ENCODE measurements at regions not wholly inside any gene's neighbourhood (a gene's known extent, or its start where the extent isn't known, plus 50 kb on each side); places are given as distances from the start of the nearest gene placed in this dataset.

DNA sequence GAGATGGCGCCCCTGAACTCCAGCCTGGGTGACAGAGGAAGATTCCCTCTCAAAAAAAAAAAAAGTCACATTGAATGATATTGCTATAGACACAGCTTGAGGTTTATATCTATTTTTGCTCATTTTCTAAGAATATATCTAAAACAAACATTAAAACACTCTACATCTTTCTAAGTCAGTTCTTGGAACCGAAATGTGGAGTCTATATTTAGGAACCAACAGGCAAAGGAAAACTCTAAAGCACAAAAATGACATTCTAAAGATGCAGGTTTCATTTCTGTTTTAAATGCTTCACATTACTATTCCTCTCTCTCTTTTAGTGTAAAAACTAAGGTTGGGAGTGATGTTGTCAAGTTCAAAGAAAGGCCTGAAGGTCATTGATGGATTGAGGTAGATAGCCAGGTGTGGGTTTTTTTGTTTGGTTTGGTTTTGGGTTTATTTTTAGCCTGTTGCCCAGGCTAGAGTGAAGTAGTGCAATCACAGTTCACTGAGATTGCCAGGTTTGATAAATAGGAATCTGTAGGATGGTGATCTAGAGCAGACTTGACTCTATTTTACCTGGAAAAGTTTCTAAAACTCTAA is 194.0 kb upstream of the RBBP8 start:
- Histone ChIP-seq H3K9me3 (ENCODE audit: insufficient read depth, low read length) (no peaks in the 10 kb centered on the region), H3K4me3 (ENCODE audit: insufficient read depth, low read length, poor library complexity, severe bottlenecking) (no peak overlapping the region), H3K27ac (ENCODE audit: low read depth, low read length) (no peak overlapping the region), H3F3A (ENCODE audit: insufficient read depth) (no peaks in the 10 kb centered on the region), H3K9me2 (replicated peaks; ENCODE audit: insufficient read depth, low read length) (no peaks in the 10 kb centered on the region), H3K36me3 (ENCODE audit: low read length) (no peaks in the 10 kb centered on the region), H4K20me1 (ENCODE audit: low read depth, low read length) (no peaks in the 10 kb centered on the region), H3K4me2 (ENCODE audit: low read depth, low read length, poor library complexity, severe bottlenecking) (no peak overlapping the region), H3K9ac (ENCODE audit: low read length) (no peak overlapping the region), H3K27me3 (ENCODE audit: low read length) (no peaks in the 10 kb centered on the region), H3K79me2 (ENCODE audit: insufficient read depth, low read length) (no peaks in the 10 kb centered on the region), H2AFZ (ENCODE audit: low read depth, low read length, severe bottlenecking) (no peak overlapping the region)
- TF ChIP-seq, protein P1, sequence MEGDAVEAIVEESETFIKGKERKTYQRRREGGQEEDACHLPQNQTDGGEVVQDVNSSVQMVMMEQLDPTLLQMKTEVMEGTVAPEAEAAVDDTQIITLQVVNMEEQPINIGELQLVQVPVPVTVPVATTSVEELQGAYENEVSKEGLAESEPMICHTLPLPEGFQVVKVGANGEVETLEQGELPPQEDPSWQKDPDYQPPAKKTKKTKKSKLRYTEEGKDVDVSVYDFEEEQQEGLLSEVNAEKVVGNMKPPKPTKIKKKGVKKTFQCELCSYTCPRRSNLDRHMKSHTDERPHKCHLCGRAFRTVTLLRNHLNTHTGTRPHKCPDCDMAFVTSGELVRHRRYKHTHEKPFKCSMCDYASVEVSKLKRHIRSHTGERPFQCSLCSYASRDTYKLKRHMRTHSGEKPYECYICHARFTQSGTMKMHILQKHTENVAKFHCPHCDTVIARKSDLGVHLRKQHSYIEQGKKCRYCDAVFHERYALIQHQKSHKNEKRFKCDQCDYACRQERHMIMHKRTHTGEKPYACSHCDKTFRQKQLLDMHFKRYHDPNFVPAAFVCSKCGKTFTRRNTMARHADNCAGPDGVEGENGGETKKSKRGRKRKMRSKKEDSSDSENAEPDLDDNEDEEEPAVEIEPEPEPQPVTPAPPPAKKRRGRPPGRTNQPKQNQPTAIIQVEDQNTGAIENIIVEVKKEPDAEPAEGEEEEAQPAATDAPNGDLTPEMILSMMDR (IDR thresholded peaks at IDR 0.05; ENCODE audit: insufficient read depth, low read length, poor library complexity, severe bottlenecking): no peak
- no peak for TF ChIP-seq EZH2phosphoT487 (conservative IDR thresholded peaks at IDR 0.05; ENCODE audit: low read length)

DNA sequence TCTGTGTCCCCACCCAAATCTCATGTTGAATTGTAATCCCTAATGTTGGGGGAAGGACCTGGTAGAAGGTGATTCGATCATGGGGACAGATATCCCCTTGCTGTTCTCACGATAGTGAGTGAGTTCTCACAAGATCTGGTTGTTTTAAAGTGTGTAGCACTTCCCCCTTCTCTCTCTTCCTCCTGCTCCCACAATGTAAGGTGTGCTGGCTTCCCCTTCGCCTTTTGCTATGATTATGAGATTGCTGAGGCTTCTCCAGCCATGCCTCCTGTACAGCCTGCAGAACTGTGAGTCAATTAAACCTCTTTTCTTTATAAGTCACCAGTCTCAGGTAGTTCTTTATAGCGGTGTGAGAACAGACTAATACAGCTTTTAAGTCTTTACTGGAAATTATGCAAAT is 193.3 kb upstream of the RBBP8 start:
- no peaks in the 10 kb centered on the region for H3K79me2 ChIP-seq (ENCODE audit: insufficient read depth, low read length)
- no peaks in the 10 kb centered on the region for H3F3A ChIP-seq (ENCODE audit: insufficient read depth)
- H3K27me3 ChIP-seq (ENCODE audit: low read length): no peaks in the 10 kb centered on the region
- no peaks in the 10 kb centered on the region for H4K20me1 ChIP-seq (ENCODE audit: low read depth, low read length)
- no peaks in the 10 kb centered on the region for H3K36me3 ChIP-seq (ENCODE audit: low read length)
- no peak overlapping the region for H3K4me3 ChIP-seq (ENCODE audit: insufficient read depth, low read length, poor library complexity, severe bottlenecking)
- H3K9me2 ChIP-seq (replicated peaks; ENCODE audit: insufficient read depth, low read length): no peaks in the 10 kb centered on the region
- no peak overlapping the region for H3K9ac ChIP-seq (ENCODE audit: low read length)
- H3K27ac ChIP-seq (ENCODE audit: low read depth, low read length): no peak overlapping the region
- TF ChIP-seq EZH2phosphoT487 (conservative IDR thresholded peaks at IDR 0.05; ENCODE audit: low read length): no peak
- TF ChIP-seq, protein P1 (IDR thresholded peaks at IDR 0.05; ENCODE audit: insufficient read depth, low read length, poor library complexity, severe bottlenecking): no peak
- no peak overlapping the region for H3K4me2 ChIP-seq (ENCODE audit: low read depth, low read length, poor library complexity, severe bottlenecking)
- H2AFZ ChIP-seq (ENCODE audit: low read depth, low read length, severe bottlenecking): no peak overlapping the region
- H3K9me3 ChIP-seq (ENCODE audit: insufficient read depth, low read length): no peaks in the 10 kb centered on the region

DNA sequence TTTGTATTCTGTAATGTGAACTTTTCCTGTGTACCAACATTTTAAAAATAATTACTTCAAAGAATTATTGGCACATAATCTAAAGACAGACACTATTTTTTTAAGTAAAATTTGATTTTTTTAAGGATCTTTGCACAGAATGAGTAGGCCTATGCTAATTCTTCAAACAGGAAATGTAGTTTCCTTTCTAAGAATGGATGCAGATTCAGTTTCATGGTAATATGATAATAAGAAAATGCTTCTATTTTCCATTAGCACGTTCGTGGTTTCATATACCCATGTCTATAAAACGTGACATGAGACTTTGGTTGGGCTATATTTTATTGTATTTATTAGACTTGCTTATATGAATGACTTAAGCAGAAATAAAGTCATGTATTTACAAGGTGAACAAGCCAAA is 191.8 kb upstream of the RBBP8 start:
- Histone ChIP-seq H3K27ac (ENCODE audit: low read depth, low read length) (no peak overlapping the region), H4K20me1 (ENCODE audit: low read depth, low read length) (no peaks in the 10 kb centered on the region; the same call in 1 of the 2 replicates), H3K79me2 (ENCODE audit: insufficient read depth, low read length) (no peaks in the 10 kb centered on the region), H3K4me2 (ENCODE audit: low read depth, low read length, poor library complexity, severe bottlenecking) (no peak overlapping the region), H3K9me2 (replicated peaks; ENCODE audit: insufficient read depth, low read length) (no peaks in the 10 kb centered on the region), H2AFZ (ENCODE audit: low read depth, low read length, severe bottlenecking) (no peak overlapping the region), H3F3A (ENCODE audit: insufficient read depth) (no peaks in the 10 kb centered on the region), H3K4me3 (ENCODE audit: insufficient read depth, low read length, poor library complexity, severe bottlenecking) (no peak overlapping the region), H3K27me3 (ENCODE audit: low read length) (no peaks in the 10 kb centered on the region), H3K36me3 (ENCODE audit: low read length) (no peaks in the 10 kb centered on the region), H3K9me3 (ENCODE audit: insufficient read depth, low read length) (no peaks in the 10 kb centered on the region), H3K9ac (ENCODE audit: low read length) (no peak overlapping the region)
- TF ChIP-seq EZH2phosphoT487 (conservative IDR thresholded peaks at IDR 0.05; ENCODE audit: low read length): no peak

DNA sequence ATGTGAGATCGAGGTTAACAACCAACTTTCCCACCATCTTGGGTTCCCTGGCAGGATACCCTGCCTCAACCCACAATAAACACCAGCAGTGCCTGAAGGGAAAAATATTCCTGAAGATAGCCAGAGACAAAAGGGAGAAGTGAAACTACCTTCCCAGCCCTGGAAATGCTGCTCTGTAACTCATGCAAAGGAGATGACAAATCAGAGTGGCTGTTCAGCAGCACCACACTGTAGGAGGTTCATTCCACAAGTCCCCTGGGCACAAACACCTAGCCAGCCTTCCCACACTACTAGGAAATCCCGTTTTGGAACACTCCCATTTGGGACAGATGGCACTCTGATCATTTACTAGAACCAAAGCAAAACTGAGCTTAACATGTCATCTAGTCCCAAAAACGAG is 190.7 kb upstream of the RBBP8 start:
- Histone ChIP-seq H3K79me2 (ENCODE audit: insufficient read depth, low read length) (no peaks in the 10 kb centered on the region), H3K9me2 (replicated peaks; ENCODE audit: insufficient read depth, low read length) (no peaks in the 10 kb centered on the region), H4K20me1 (ENCODE audit: low read depth, low read length) (no peaks in the 10 kb centered on the region; the same call in 1 of the 2 replicates), H3K36me3 (ENCODE audit: low read length) (no peaks in the 10 kb centered on the region), H3K9ac (ENCODE audit: low read length) (no peak overlapping the region), H3K9me3 (ENCODE audit: insufficient read depth, low read length) (no peaks in the 10 kb centered on the region), H2AFZ (ENCODE audit: low read depth, low read length, severe bottlenecking) (no peak overlapping the region), H3K27ac (ENCODE audit: low read depth, low read length) (no peak overlapping the region), H3K4me3 (ENCODE audit: insufficient read depth, low read length, poor library complexity, severe bottlenecking) (no peak overlapping the region), H3K27me3 (ENCODE audit: low read length) (no peaks in the 10 kb centered on the region), H3F3A (ENCODE audit: insufficient read depth) (no peaks in the 10 kb centered on the region), H3K4me2 (ENCODE audit: low read depth, low read length, poor library complexity, severe bottlenecking) (no peak overlapping the region)
- TF ChIP-seq, protein P1 (IDR thresholded peaks at IDR 0.05; ENCODE audit: insufficient read depth, low read length, poor library complexity, severe bottlenecking): no peak
- no peak for TF ChIP-seq EZH2phosphoT487 (conservative IDR thresholded peaks at IDR 0.05; ENCODE audit: low read length)
